Activated effector memory CD4-positive, alpha-beta T cell treated with Interleukin-2 at 50 U/mL for 16 hours (primary cell): ENCODE measurements at regions not wholly inside any gene's neighbourhood (a gene's known extent, or its start where the extent isn't known, plus 50 kb on each side); places are given as distances from the start of the nearest gene placed in this dataset.
"Not testable (repeated sequence)": the region's sequence is repeated elsewhere in the genome, so short reads cannot be mapped to it uniquely, and the experiment has no call there.

Experiments used
- DNase-seq: peaks from one replicate; pipeline ENCODE4 v3.0.0-alpha.2; 2020

DNA sequence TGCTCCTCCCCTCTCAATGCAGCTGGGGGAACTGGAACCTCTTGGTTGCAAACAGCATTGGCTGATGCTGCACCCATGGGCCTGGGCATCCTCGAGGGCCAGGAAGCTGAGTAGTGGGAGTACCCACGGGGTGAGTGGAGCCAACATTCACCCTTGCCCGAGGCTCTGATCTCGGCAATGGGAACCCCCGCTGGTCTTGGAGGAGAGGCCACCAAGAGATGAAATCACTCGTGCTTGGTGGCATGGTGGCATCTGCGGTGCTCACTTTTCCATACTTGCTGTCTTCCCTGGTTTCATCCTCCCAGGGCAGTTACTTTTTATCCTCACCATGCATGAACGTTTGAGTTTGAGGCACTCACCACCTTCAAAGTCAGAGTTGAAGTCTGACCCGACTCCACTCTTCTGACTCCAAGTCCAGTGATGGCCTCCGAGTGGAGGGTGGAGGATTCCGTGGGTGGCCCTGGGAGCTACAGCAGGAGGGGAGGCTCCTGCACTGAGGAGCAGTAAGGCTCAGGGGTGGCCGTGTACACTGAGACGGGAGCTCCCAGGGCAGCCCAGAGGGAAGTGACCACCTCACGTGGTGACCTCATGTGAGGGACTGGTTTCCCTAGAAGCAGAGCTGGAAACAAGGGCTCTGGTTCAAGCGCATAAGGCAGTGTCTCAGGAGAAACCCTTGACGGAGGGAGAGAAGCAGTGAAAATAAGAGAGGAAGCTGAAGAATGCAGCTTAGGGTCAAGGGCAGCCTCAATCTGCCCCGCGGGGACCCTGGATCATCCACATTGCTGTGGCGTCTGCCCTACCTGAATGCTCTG is 349.1 kb downstream of the TCERG1L start:
- no peak for DNase-seq

GRCh38 chr10:130963052-130963393 is 348.5 kb downstream of the TCERG1L start:
- DNase-seq: no peak

GRCh38 chr10:130963786-130964522 is 347.6 kb downstream of the TCERG1L start:
- no peak for DNase-seq

DNA sequence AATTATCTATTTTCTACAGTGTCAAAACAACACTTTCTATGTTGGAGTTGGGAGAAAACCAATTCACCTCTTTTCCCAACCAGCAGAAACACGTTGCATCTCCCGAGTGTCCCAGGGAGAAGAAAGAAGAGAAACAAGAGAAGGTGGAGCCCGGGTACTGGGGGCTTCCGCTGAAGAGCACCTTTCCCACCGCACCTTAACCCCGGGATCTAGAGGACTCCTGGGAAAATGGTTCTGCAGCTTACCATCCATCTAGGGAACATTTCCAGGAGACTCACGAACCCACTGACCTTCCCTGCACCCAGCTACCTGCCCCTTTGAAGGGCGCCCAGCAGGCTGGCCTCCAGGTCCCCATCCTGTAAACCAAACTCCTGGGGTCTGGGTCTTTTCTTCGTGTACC is 346.8 kb downstream of the TCERG1L start:
- DNase-seq: no peak

DNA sequence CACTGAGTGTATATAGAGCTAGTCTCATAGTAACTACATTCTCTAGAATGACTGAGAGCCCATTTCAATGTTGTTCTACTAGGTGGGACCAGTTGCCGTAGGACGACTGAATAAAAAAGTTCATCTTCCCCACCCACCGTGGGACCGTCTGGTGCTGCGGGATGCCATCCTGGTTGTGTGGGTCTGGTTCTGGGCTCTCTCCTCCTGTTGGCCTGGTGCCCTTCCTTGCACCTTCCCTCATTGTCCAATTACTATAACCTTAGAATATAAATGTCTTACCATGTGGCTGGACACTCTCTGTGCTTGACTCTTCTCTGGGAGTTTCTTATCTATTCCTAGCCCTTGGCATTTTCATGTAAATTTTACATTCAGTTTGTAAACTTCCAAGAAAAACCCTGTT is 344.4 kb downstream of the TCERG1L start:
- no peak for DNase-seq

DNA sequence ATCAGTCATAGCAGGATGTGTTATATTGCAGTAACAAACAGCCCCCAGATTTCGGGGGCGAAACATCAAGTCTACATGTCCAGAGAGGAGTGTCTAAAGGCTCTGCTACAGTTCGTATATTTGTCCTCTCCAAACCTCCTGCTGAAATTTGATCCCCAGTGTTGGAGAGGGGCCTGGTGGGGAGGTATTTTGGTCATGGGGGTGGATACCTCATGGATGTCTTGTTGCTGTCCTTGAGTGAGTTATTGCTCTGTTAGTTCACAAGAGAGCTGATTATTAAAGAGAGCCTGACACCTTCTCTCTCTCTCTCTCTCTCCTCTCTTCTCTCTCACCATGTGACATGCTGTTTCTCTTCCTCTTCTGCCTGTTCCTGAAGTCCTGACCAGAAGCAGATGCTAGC is 343.7 kb downstream of the TCERG1L start:
- no peak for DNase-seq

GRCh38 chr10:130968511-130968910 is 343.0 kb downstream of the TCERG1L start:
- DNase-seq: no peak

- DNase-seq: no peak
Observed at GRCh38 chr10:130968964-130969363, 342.6 kb downstream of the TCERG1L start.

- no peak for DNase-seq
Observed at GRCh38 chr10:130969700-130970099, 341.8 kb downstream of the TCERG1L start.

DNA sequence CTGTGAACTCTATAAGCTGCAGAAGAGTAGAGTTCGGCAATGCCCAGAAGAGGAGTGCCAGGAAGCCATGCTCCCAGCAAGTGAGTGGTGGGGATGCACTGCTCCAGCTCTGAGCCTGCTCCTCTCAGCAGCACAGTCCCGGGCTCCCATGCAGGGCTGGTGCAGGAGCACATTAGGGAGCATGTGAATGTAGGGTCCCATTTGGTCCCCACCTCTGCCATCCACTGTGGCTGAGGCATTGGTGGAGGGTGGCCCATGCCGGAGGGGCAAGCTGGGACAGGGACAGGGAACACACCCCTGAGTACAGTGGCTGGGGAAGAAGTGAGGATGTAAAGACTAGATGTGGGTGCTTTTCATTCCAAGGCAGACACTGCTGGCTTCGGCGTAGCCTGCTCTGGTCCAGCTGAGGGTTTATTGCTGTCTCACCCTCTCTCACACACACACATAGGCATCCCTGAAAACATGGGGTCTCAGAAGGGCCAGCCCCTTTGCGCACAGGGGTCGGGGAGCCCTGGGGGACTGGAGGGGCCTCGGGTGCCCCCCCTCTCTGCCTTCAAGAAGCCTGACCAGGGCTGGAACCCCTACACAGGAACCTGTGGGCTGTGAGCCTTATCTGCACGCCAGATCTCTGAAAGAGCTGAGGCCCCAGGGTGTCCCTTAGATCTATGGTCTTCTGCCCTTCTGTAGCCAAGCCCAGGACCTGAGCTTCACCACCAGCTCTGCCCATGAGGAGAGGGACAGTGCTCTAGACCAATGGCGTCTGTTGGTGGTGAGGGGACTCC is 341.0 kb downstream of the TCERG1L start:
- DNase-seq: no peak

DNA sequence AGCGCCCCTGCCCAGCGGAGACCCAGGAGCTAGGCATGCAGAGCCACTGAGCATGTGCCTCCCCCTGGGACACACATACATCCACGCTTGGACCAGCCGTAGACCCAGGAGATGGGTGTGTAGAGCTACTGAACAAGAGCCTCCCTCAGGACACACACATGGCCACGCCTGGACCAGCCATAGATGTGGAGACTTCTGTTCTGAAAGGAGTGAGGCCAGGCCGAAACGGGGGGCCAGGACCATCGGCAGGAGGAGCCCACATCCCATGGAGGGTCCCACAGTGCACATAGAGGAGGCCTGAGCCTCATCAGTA is 340.4 kb downstream of the TCERG1L start:
- no peak for DNase-seq

GRCh38 chr10:130973127-130973839 is 338.2 kb downstream of the TCERG1L start:
- DNase-seq: no peak

DNA sequence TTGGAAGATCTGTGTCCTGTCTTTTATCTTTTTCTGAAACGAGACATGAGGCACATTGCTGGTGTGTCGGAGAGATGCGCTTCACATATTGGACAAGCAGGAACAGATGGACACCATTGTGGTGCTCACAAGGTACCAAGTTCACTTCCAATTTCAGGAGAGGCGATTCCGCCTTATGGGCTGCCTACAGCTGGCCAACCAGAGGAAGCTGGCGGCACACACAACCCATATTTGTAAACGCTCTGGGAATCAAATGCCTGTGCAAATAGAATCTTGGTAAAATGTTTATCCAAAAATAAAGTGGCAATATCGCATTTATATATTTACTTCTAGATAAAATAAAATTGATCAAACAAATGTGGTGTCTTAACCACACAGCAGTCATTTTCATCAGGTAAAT is 337.4 kb downstream of the TCERG1L start:
- DNase-seq: no peak

- not testable (repeated sequence) for DNase-seq
Observed at GRCh38 chr10:130975351-130975750, 336.2 kb downstream of the TCERG1L start.

DNA sequence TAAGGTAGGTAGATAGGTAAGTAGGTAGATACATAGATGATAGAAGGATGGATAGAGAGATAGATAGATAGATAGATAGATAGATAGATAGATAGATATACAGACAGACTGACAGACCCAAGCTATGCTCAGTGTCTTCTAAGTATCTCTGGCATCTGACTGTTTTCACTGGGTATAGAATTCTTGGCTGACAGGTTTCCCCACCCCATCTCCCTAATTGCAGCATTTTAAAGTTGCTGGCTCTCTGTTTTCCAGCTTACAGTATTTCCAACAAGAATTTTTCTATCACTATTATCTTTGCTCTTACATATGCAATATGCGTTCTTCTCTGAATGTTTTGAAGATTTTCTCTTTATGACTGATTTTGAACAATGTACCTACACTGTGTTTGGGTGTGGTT is 328.7 kb downstream of the TCERG1L start:
- DNase-seq: no peak

- DNase-seq: no peak
Observed at GRCh38 chr10:130983749-130984148, 327.8 kb downstream of the TCERG1L start.

DNA sequence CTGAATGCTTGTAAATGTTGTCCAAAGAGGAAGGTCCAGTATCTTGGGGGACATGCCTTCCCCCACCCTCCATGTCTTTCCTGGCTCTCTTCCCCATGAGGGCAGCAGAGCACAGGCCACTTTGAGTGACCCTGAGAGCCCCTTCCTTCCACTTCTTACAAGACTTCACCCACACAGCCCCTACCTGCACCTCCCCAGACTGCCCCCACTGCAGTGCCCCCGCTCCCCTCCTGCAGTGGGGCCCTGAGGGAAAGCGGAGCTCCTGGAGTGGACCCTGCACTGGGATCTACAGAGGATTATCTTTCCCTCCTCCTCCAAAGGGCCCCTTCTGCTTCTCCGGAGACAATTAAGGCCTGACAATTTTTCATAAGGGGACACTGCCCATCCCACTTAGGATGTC is 326.8 kb downstream of the TCERG1L start:
- no peak for DNase-seq

- no peak for DNase-seq
Observed at GRCh38 chr10:130985158-130985753, 326.3 kb downstream of the TCERG1L start.

DNA sequence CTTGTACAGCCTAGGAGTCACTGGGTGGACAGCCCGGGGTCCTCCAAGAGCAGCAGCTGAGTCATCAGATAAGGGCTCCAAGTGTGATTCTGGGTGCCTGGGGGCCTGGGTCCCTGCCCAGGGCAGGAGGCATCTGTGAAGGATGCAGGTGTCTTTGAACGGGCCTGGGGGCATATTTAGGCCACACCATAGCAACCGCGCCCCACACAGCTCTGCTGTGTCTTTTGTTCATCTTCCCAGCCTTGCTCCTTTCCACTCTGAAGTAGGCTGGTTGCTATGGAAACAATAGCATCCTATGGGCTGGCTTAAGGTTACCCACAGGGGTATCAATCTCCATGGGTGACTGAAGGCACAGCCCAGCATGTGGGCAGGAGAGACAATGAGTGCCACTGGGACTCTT is 324.7 kb downstream of the TCERG1L start:
- DNase-seq: no peak

DNA sequence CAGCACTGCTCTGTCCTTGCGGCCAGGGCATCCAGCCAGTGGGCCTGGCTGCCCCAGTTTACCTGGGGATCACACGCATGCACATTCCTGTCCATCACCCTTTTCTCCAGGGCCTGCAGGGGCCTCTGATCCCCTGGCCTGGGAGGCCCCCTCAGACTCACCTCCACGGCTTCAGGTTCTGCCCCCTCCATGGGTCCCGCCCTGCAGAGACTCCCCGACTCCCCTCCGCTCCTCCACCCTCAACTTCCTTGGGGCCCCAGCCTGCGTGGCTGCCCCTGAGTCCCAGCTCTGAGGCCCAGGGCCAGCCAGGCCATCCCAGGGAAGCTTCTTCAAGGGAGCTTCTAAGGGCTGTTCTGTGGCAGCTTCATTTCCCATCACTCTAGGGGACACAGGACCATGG is 324.1 kb downstream of the TCERG1L start:
- DNase-seq: no peak

DNA sequence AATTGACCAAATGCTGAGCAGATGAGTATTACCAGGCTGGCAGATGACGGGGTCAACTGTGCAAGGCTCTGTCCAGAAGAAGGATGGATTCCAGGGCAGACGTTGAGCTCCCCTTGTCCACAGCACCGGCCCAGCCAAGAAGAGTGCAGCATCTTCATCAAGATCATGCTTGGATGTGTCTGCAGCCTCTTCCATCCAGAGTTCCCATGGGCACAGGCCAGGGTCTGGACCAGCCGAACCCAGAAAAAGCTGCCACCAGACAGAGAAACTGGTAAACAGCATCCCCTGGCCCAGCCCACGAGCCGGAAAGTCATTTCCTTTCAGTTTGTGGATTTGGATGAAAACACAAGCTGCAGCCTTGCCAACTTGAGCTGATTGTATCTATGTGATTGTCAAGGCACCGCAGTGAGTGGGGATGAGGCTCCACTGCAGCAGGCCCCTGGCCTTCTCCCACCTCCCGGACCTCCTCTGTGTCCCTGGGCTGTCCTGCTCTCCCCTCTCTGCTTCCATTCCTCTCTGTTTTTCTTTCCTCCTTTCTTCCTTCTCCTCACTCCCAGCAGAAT is 321.8 kb downstream of the TCERG1L start:
- no peak for DNase-seq

- no peak for DNase-seq
Observed at GRCh38 chr10:130990486-130990885, 321.0 kb downstream of the TCERG1L start.
